Loucy (cell line): ENCODE measurements at regions not wholly inside any gene's neighbourhood (a gene's known extent, or its start where the extent isn't known, plus 50 kb on each side); places are given as distances from the start of the nearest gene placed in this dataset.

Source experiments
- EZH2phosphoT487 ChIP-seq: fragments of 200-600 bp; IDR thresholded peaks from 2 replicates; pipeline ENCODE4 v1.6.1; 2018; ENCODE audit warnings: antibody characterized with exemption, mild to moderate bottlenecking, moderate library complexity, borderline replicate concordance
- TF ChIP-seq, protein P1 (sequence below): fragments of 200-600 bp; sonication (generic); conservative IDR thresholded peaks from 2 replicates; pipeline ENCODE4 v1.5.1; 2014; ENCODE audit warnings: mild to moderate bottlenecking, antibody characterized with exemption, low read length

DNA sequence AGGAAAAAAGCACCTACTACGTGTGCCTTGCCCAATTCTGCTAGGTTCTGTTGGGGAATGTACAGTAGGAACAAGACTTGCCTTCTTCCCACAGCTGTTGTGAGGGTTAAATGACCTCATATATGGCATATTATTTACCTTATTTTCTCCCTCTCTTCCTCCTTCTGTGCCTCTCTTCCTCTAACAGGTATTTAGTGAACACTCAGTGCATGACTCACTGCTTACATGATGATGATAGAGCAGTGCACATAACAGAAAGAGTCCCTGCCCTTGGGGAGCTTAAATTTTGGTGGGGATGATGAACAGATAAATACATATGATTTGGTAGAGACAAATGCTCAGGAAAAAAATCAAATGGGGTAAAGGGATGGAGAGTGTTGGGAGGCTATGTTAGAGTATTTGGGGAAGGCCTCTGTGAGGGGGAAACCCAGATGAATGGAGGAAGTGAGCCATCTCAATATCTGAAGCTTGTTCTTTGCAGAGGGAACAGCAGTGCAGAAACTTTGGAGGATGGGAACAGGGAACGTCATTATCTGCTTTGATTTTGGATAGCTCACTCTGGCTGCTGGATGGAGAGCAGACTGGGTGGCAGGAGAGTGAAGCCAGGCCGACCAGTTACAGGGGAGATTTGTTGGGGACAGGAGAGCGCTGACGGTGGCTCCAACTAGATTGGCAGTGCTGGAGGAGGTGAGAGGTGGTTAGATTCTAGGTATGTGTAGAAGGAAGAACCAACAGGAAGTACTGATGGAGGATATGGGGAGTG lies 95.5 kb upstream of the TENM4 start:
- TF ChIP-seq, protein P1, sequence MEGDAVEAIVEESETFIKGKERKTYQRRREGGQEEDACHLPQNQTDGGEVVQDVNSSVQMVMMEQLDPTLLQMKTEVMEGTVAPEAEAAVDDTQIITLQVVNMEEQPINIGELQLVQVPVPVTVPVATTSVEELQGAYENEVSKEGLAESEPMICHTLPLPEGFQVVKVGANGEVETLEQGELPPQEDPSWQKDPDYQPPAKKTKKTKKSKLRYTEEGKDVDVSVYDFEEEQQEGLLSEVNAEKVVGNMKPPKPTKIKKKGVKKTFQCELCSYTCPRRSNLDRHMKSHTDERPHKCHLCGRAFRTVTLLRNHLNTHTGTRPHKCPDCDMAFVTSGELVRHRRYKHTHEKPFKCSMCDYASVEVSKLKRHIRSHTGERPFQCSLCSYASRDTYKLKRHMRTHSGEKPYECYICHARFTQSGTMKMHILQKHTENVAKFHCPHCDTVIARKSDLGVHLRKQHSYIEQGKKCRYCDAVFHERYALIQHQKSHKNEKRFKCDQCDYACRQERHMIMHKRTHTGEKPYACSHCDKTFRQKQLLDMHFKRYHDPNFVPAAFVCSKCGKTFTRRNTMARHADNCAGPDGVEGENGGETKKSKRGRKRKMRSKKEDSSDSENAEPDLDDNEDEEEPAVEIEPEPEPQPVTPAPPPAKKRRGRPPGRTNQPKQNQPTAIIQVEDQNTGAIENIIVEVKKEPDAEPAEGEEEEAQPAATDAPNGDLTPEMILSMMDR, result no peak
- no peak for TF ChIP-seq EZH2phosphoT487
